Fibroblast of mammary gland (primary cell): ENCODE measurements at regions not wholly inside any gene's neighbourhood (a gene's known extent, or its start where the extent isn't known, plus 50 kb on each side); places are given as distances from the start of the nearest gene placed in this dataset.

Source experiments
- DNase-seq: peaks from one replicate; pipeline ENCODE4 v3.0.0-alpha.2; 2010; ENCODE audit warnings: low read depth
- H3K4me3 ChIP-seq: 2 replicates; pipeline ENCODE4 v1.5.1; 2011; ENCODE audit warnings: low read depth, mild to moderate bottlenecking, low read length, moderate library complexity; ENCODE audit not compliant: control insufficient read depth
- CTCF ChIP-seq: conservative IDR thresholded peaks from 2 replicates; pipeline ENCODE4 v1.5.1; 2011; ENCODE audit warnings: low read depth, low read length, inconsistent platforms; ENCODE audit not compliant: control insufficient read depth, insufficient read depth

DNA sequence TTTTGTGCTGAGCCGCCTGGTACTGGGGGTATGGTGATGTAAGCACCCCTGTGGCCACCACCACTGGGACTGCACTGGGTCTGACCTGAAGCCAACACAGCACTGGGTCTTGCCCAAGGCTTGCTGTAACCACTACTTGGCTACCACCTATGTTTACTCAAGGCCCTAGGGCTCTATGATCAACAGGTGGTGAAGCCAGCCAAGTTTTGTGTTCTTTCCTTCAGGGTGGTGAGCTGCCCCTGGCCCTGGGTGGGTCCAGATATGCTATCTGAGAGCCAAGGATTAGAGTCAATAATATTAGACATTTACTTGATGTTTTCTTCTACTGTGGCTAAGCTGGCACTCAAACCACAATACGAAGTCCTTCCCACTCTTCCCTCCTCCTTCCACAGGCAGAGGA, 55.1 kb upstream of the PAGE4 start:
- no peak overlapping the region for H3K4me3 ChIP-seq
- no peak for TF ChIP-seq CTCF
- DNase-seq, result no peak

GRCh38 chrX:49767236-49767635, 61.9 kb upstream of the PAGE4 start:
- no peak overlapping the region for H3K4me3 ChIP-seq
- DNase-seq, result peak; percentile 6
- no peak for TF ChIP-seq CTCF

- no peak for DNase-seq
- no peak for TF ChIP-seq CTCF
- H3K4me3 ChIP-seq, result no peak overlapping the region
Observed at GRCh38 chrX:49762175-49762720, 66.5 kb upstream of the PAGE1 start.

- H3K4me3 ChIP-seq, result no peak overlapping the region
- TF ChIP-seq CTCF, result peak; percentile 53
- DNase-seq, result peak; percentile 13
Observed at GRCh38 chrX:49761481-49761880, 65.7 kb upstream of the PAGE1 start.

- no peak overlapping the region for H3K4me3 ChIP-seq
- TF ChIP-seq CTCF, result no peak
Observed at GRCh38 chrX:49760290-49760890, 64.6 kb upstream of the PAGE1 start.

GRCh38 chrX:49756692-49757091, 60.9 kb upstream of the PAGE1 start:
- no peak overlapping the region for H3K4me3 ChIP-seq
- no peak for TF ChIP-seq CTCF
- no peak for DNase-seq

More at GRCh38 chrX:49760290-49760890, 64.6 kb upstream of the PAGE1 start:
- DNase-seq, result no peak
